Bronchial epithelial cell (primary cell): ENCODE measurements at regions not wholly inside any gene's neighbourhood (a gene's known extent, or its start where the extent isn't known, plus 50 kb on each side); places are given as distances from the start of the nearest gene placed in this dataset.

Experiments used
- DNase-seq: peaks from one replicate; pipeline ENCODE4 v3.0.0-alpha.2; 2010; ENCODE audit warnings: low read depth
- FAIRE-seq: peaks from 2 replicates; lab custom pipeline; 2011; peaks lifted over from hg19 to GRCh38; lab: Jason Lieb, UNC
- H3K27me3 ChIP-seq: 2 replicates; pipeline ENCODE4 v1.5.1; 2011; ENCODE audit warnings: low read length; ENCODE audit not compliant: control insufficient read depth, insufficient read depth
- H3K36me3 ChIP-seq: 2 replicates; pipeline ENCODE4 v1.5.1; 2011; ENCODE audit warnings: low read length; ENCODE audit not compliant: control insufficient read depth, insufficient read depth
- H3K4me3 ChIP-seq: 2 replicates; pipeline ENCODE4 v1.5.1; 2011; ENCODE audit warnings: mild to moderate bottlenecking, low read depth, low read length, control low read depth
- CTCF ChIP-seq: IDR thresholded peaks from 2 replicates; pipeline ENCODE4 v1.5.1; 2011; ENCODE audit warnings: mild to moderate bottlenecking, moderate library complexity, low read length, control low read depth, inconsistent platforms; ENCODE audit not compliant: insufficient read depth, severe bottlenecking

- no peaks in the 10 kb centered on the region for H3K27me3 ChIP-seq
- no peak for FAIRE-seq
- H3K36me3 ChIP-seq: no peaks in the 10 kb centered on the region
- no peak for TF ChIP-seq CTCF
- DNase-seq: no peak
- H3K4me3 ChIP-seq: no peak overlapping the region
These were observed 63.5 kb upstream of the CNTNAP5 start for GRCh38 chr2:123961576-123961975.

- Histone ChIP-seq H3K4me3 (no peak overlapping the region), H3K36me3 (no peaks in the 10 kb centered on the region), H3K27me3 (no peaks in the 10 kb centered on the region)
- DNase-seq (no peak), FAIRE-seq (no peak)
- TF ChIP-seq CTCF: no peak
These were observed 53.3 kb upstream of the CNTNAP5 start for GRCh38 chr2:123971564-123972318.
